ENCODE measurements at regions not wholly inside any gene's neighbourhood (a gene's known extent, or its start where the extent isn't known, plus 50 kb on each side); places are given as distances from the start of the nearest gene placed in this dataset.
"Not testable (repeated sequence)": the region's sequence is repeated elsewhere in the genome, so short reads cannot be mapped to it uniquely, and the experiment has no call there.

GRCh38 chr12:88667615-88668014, 87.3 kb upstream of the KITLG start:
- not testable (repeated sequence) for DNase-seq

GRCh38 chr12:88665071-88665470, 84.8 kb upstream of the KITLG start:
- DNase-seq, result no peak

GRCh38 chr12:88662961-88663360, 82.7 kb upstream of the KITLG start:
- DNase-seq, result no peak

- DNase-seq, result no peak
These were observed 81.8 kb upstream of the KITLG start for GRCh38 chr12:88662093-88662492.

GRCh38 chr12:88658009-88658408, 77.7 kb upstream of the KITLG start:
- DNase-seq, result no peak

GRCh38 chr12:88650715-88651114, 70.4 kb upstream of the KITLG start:
- no peak for DNase-seq

DNA sequence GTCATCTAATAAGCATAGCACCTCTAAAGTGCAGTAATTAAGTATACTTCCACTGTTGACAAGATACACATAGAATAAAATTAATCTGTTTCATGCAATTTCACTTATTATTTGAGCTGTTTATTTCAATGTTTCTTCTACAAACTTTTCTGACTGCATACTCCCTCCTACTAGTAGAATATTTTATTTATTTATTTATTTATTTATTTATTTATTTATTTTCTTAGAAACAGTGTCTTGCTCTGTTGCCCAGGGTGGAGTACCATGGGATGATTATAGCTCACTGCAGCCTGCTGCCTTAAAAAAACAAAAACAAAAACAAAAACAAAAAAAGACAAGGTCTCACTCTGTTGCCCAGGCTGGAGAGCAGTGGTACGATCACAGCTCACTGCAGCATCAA, 68.4 kb upstream of the KITLG start:
- no peak for DNase-seq

DNA sequence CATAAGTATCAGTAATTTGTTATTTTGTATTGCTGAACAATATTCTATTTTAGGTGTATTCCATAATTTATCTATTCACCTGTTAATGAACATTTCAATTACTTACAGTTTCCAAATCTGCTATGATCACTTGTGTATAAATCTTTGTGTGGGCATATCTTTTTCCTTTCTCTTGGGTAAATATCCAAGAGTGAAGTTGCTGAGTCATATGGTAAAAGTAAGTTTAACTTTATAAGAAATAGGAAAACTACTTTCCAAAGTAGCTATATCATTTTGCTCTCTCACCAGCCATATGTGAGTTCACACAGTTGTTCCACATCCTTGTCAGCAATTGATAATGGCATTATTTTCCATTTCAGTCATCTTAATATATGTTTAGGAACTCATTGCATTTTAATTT, 66.6 kb upstream of the KITLG start:
- no peak for DNase-seq

DNA sequence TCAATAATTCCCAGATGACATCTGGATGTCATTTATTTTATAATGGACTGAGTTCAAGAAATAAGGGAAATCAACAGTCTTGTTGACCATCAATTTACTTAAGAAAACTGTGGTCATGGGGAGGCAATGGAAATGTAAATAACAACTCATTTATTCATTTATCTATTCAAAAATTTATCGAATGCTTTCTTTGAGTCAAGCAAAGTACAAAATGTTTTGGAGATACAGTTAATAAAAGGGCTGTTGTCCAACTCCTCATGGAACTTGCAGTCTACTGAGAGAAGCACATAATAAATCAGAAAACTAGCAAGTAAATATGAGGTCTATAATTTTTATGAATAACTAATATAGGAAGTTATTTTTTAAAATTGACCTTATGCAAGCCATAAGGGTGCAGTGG, 65.5 kb upstream of the KITLG start:
- no peak for DNase-seq

DNA sequence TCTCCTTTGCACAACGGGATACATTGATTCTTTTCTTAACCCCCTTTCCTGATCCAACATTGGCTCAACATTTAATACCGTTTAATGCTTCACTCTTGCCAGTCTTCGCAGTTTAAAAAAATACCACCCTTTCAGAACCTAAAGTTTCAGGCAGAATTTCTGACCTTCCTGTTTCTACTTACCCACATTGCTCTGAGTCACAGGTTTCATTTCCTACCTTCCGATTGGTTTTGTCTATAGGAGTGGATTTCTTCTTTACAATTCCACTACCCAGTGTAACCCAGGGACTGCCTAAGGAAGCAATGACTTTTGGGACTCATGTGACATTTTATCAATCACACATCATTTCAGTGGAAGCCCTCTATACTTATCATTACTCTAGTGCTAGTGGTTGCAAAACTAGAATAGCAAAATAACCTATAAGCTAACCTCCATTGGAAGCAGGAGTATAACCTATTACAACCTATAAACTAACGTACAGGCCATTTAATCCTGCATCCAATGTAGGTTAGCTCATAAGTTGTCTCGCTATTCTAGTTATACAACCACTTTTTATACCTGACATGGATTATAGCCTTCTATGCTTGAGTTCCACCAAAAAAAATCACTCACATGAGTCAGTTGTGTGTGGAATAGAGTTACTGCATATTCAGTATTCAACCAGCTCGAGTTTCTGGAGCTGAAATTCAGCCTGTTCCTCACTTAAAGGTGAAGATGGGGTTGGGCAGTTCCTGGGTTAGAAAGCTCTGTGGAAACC, 64.9 kb upstream of the KITLG start:
- no peak for DNase-seq

DNA sequence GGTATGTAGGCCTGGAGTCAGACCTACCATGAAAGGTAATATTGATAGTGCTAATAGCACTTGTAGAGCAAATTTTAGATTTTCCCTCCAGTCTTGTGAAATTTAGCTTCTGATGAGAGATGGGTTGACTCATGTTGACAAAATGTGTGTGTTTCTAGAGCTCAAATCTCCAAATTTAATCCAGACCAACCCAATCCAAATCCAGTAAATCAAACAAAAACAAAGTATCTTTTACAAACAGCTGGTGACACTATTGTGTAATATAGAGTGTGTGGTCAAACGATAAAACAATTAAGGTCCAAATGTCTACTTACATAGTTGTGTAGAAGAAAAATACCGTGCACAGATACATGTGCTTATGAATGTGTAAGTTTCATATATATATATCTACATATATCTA, 63.4 kb upstream of the KITLG start:
- DNase-seq, result no peak

DNA sequence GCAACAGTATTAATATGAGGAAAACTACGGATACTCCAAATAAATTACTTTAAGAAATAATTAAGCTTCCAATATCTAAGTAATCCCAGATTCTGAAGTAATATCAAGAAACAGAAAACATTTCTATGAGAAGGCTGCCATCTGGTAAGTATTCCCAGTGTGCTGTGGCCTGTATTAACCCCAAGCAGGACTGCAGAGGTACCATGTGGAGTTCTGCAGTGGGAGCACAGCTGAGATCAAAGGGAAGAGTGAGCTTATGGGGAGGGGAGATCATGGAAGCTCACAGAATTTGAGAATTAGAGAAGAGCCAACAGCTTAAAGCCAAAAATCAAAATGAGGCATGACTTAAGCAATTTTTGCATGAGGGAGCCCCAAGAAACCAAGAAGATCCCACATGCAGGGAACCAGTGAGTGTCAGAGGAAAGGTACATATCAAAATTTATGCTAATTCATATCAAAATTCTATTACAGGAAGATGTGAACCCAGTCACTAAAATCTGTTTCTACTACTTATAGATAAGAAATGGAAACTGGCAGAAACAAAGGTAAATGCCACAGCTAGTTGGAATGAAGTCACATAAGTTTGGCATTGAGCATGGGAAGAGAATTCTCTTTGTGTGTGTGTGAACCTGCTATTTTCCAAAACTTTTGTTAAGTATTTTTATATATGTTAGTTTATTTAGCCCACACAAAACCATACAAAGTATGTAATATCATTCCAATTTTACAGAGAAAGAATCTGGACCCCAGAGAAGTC, 62.6 kb upstream of the KITLG start:
- DNase-seq, result no peak

DNA sequence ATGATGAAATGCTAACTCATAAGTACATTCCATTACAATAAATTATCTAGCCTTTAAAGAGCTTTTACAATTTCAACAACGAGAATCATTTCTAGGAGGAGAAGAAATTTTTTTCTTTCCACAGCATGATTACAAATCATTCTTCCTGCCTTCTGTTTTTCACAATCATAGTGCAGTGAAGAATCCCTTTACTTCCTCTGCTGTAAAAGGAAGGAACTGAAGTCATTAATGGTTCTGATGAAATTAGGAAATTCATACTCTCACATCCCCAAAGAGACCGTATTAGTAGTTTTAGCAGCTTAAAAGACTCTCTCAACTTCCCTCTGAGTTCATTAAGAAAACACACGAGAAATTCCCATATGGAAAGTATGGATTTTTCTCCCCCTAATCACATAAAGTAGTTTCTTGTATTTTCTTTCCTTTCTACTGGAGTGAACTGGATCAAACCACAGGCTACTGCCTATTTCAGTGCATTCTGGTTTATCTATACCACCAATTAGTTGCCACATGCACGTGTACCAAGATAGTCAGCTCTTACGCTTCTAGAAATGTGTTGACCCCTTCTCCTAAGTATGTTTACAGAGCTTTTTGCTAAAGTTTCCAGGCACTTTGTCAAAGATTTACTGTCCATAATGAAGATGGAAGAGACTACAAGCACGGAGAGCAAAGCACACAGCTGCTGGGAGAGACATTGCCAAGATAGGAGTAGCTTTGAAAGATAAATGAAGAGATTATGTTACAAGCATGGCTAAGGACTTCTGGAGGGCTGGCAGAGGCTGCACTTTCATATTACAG, 58.9 kb upstream of the KITLG start:
- DNase-seq, result no peak

GRCh38 chr12:88638388-88638787, 58.1 kb upstream of the KITLG start:
- no peak for DNase-seq

- DNase-seq, result no peak
These were observed 53.7 kb upstream of the KITLG start for GRCh38 chr12:88634008-88634407.

GRCh38 chr12:88633312-88633711, 53.0 kb upstream of the KITLG start:
- no peak for DNase-seq

- no peak for DNase-seq
These were observed 50.3 kb upstream of the KITLG start for GRCh38 chr12:88630561-88630960.
